ENCODE measurements at regions not wholly inside any gene's neighbourhood (a gene's known extent, or its start where the extent isn't known, plus 50 kb on each side); places are given as distances from the start of the nearest gene placed in this dataset.
A peak's percentile ranks its signal among the peaks of the same experiment; 100 is the strongest.
"Not testable (repeated sequence)": the region's sequence is repeated elsewhere in the genome, so short reads cannot be mapped to it uniquely, and the experiment has no call there.

DNA sequence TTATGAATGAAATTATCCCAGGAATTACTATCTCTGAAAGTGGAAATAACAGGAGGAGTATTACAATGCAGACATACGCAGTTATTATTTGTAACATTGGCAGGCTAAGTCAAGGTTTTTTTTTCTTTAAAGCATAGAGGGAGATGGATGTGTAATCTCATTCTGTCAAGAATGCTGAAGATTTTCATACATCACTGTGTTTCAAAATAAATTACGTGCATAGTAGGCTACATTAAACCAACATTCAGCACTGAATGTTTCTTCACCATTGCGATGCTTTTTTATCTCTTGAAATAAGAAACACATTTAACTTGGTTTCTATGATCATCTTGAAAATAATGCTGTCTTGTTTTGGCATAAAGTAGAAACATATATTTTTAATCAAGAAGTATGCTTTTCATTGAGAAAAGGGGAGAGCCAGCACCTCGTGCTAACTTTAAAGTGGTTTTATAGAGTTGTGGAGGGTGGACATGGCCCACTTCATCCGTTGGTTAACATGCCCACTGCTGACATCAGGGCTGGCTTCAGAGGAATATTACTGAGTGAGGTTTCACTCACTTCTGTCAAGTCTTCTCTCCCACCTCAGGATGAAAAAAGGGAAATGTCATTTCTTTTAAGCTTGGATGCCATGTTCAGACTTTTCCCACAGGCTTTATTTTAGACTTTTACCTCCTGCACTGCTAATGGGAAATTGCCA, 203.6 kb upstream of the MEF2C start:
- DNase-seq (ENCODE audit: extremely low read depth in 1 of 11, low read depth in 9 of 11, low spot score in 4 of 11) = no peak

DNA sequence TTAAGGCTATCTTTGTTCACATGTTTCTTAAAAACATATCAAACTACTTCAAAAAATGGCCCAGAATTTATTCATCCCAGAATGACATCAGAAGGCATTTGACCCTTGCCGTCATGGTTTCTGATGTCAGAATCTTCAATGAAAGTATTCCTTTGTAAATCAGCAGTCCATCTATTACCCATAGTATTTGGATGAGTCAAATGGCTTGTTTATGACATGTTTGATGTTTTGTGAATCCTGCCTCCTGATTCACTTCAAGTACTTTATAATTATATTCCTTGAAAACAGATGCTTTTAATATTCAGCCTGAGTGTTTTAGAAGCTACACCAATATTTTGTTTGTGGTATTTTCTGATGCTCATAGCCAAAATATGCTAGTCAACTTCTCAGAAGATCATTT, 200.8 kb upstream of the MEF2C start:
- no peak for DNase-seq (ENCODE audit: extremely low read depth in 1 of 11, low read depth in 9 of 11, low spot score in 4 of 11)

DNA sequence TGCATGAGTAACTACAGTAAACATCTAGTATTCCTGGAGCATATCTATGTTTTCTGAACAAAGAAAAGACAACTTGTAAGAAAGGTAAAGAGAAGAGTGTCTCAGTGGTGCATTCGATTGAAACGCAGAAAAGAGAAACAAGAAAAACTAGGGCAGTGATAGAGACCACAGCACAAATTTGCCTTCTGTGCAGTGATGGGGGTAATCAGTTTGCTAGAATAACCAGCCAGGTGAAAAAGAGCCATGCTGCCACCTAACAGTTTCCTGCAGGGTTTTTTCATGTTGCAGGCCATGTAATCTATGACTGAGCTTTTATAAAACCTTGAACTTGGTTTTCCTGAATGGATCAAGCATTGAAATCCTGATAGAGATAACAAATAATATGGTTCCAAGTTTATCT, 198.4 kb upstream of the MEF2C start:
- DNase-seq (ENCODE audit: extremely low read depth in 1 of 11, low read depth in 9 of 11, low spot score in 4 of 11) = no peak

DNA sequence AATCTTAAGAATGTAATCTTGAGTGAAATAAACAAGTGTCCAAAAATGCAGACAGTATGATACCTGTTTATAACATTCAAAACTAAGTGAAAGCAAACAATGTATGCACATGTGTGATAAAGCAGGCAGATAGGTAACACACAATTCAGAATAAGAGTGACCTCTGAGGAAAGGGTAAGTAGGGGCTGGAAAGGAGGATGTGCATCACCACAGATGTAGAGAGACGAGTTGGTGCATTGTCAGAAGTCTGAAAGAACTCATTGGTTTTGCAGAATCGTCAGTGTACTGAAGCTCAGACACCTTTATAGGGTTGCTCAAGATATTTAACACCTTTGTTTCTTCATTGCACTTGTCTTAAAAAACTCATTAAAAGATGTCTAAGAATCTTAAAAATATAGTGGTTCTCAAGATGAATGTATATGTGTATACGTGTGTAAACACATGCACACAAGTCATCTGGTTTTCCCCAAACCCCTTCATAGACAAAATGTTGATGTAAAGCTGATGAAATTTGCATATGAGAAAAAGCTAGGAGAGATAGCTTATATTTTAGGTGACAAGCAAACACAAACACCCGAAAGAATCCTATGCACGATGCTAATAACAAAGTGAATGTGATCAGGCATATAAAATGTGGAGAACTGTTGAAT, 197.6 kb upstream of the MEF2C start:
- no peak for DNase-seq (ENCODE audit: extremely low read depth in 1 of 11, low read depth in 9 of 11, low spot score in 4 of 11)

DNA sequence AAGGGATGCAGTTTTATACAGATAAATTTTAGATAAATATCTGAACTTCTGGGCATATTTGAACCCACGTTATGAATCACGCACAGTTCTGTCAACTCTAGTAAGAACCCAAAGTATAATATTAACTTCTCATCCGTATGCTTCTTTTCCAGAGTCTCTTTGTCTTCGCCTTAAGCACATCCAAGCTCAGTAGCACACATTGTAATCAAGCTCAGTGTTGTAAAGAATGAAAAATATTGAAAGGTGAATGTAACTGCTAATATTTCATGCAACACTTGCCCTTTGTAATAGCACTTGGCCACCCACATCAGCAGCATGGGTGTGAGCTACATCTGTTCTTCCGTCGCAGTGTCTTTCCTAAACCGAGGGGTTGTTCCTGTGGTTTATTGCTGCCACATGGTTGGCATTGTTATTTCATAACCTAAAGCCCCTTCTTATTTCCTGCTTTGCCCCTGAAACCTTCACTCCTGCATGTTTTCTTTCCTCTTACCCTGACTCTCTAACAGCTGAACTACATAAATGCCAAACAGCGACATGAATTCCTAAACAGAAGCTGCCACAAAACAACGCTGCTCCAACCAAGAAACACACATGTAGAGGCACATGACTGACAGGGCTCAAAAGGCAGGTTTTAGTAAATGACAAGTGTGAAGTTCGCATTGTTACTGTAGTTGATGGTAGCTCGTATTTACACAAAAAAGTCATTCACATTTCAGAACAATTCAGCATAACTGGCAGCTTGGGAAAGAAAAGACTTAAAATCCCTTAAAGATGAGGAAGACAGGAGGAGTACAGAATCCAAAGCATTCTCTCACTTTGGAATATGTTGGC, 190.1 kb upstream of the MEF2C start:
- DNase-seq (ENCODE audit: extremely low read depth in 1 of 11, low read depth in 9 of 11, low spot score in 4 of 11) = no peak

DNA sequence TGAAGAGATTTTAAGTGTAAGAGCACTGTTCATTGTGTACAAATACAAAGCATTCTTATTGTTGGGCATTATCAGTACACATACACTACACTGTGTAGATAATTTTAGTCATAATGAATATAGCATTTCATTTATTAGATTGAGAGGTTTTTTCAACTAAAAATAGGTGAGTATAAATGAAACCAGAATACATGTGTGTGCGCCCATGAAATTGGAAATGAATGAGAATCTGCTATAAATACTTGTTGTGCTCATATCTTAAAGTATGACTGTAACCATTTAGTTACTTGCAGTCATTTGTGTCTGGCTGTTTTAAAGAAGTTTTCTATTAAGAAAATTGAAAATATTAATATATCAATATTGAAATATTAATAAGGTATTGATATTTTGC, 189.0 kb upstream of the MEF2C start:
- DNase-seq (ENCODE audit: extremely low read depth in 1 of 11, low read depth in 9 of 11, low spot score in 4 of 11) = no peak

DNA sequence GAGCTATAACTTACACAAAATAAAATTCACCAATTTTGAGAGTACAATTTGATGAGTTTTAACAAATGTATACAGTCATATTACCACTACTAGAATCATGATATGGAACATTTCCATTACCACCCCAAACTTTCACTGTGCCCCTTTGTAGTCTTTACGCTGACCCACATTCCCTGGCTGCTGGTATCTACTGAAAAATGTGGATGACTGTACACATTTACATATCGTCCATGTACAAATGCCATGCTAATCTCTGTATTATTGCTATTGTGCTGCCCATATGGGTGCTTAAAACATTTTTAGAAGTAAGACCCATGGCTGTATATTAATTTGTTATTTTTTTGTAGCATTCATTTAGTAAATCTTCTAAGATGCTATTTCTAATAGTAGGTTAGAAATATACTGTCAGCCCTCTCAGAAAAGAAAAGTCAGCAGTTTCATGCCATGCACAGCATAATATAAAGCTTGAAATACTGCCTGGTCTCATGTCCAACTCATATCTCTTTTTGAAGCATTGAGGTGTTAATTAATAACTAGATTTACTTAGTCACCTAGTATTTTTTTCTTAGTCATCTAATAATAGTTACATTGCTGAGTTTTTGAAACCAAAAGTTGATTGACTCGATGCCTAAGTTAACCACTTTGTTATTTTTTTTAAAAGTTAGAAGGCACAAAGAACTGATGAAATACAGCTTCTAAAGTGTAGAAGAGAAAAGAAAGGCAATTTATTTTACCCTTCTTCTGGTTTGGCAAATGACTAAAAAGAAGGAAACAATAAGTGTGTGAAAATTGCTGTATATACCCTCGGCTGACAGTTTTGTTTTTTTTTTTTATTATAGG, 188.3 kb upstream of the MEF2C start:
- no peak for DNase-seq (ENCODE audit: extremely low read depth in 1 of 11, low read depth in 9 of 11, low spot score in 4 of 11)

DNA sequence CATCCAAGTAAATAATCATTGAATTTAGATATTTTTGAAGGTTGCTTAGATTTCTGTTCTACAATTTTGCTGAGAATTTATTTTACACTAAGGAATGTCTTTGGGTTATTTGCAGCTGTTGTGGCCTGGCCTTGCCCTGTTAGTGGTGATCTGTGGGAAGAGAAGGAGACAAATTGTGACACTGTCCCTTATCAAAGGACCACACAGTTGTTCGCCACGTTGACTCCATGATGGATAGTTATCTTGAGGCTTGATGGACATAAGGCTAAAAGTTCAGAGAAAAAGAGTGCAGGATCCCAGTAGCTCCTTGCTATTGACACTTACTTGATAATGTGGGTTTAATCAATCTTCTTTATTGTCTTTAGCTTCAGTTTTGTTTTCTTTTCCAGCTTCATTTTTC, 186.6 kb upstream of the MEF2C start:
- no peak for DNase-seq (ENCODE audit: extremely low read depth in 1 of 11, low read depth in 9 of 11, low spot score in 4 of 11)

DNA sequence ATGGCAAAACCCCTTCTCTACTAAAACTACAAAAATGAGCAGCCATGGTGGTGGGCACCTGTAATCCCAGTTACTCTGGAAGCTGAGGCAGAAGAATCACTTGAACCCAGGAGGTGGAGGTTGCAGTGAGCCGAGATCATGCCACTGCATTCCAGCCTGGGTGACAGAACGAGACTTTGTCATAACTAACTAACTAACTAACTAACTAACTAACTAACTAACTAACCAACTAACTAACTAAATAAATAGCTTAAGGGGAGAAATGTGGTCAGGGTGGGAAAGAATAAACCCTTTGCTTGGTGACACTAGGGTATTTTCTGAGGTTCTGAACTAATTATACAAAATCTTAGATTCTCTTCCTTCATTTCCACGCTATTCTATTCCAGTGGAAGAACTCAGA, 184.4 kb upstream of the MEF2C start:
- DNase-seq (ENCODE audit: extremely low read depth in 1 of 11, low read depth in 9 of 11, low spot score in 4 of 11) = no peak

DNA sequence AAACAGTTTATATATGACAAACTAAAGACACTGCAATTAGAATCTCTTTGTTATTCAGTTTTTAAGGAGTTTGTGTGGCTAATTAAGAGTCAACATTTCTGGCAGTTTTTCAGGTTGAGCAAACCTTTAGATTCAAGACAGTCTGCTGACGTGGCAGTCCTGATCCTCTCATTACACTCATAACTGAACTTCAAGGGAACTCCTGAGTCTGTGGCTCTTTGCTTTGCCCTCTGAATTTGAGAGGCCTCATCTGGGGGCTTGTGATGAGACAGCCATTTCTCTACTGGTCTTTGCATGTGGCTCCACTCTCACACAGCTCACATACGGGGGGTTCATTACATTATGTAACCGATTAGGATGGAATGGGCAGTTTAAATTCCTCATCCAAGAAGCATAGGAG, 182.9 kb upstream of the MEF2C start:
- DNase-seq (ENCODE audit: extremely low read depth in 1 of 11, low read depth in 9 of 11, low spot score in 4 of 11) = no peak

DNA sequence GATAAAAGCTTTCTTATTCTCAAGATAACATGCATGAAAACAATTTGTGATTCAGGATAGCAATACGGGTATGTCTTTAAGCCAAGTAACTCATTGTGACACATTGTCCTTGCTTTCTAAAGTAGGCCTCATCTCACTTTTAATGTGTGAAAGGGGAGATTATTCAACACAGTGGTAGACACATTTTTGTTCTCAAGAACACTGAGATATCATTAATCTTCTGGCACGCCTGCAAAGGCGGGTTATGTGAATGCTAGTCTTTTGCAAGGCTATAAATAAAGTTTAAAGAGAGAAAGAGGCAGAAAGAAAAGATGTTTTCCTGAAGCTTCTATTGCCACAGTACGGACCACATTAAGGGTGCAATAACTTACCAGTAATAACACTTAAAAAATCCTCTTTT, 181.8 kb upstream of the MEF2C start:
- DNase-seq (ENCODE audit: extremely low read depth in 1 of 11, low read depth in 9 of 11, low spot score in 4 of 11) = peak in 3 of 11 donors; percentile 9 to 13 (median 12)

DNA sequence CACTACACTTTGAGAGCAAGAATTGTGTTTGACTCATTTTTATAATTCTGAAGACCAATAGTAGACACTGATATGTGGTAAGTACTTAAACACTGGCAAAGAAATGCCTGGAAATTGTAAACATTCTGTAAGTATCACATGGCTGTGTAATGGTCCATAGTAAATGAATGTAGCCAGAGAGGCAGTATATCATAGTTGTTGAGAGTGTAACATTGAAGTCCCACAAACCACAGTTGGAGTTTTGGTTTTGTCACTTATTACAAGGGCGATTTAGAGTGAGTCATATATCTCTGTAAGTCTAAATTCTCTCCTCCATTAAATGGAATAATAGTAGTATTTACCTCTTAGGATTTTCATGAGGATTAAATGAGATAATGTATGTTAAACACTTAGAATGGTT, 181.1 kb upstream of the MEF2C start:
- DNase-seq (ENCODE audit: extremely low read depth in 1 of 11, low read depth in 9 of 11, low spot score in 4 of 11) = peak in 3 of 11 donors; percentile 5 to 17 (median 17)

DNA sequence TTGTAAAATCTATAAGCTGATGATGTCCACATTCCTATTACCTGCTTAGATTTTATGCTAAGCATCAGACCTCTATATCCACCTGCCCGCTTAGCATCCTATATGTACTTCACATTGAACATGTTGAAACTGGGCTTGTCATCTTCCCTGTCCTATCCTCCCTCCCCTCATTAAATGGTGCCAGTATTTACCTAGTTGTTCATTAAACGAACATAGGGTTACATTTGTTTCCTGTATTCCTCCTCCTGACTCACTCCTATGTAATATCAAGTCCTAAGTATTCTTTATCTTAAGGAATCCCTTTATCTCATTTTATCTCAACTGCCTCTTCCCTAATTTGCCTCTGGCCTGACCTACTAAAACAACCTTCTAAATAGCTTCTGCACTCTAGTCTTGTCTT, 177.8 kb upstream of the MEF2C start:
- no peak for DNase-seq (ENCODE audit: extremely low read depth in 1 of 11, low read depth in 9 of 11, low spot score in 4 of 11)

DNA sequence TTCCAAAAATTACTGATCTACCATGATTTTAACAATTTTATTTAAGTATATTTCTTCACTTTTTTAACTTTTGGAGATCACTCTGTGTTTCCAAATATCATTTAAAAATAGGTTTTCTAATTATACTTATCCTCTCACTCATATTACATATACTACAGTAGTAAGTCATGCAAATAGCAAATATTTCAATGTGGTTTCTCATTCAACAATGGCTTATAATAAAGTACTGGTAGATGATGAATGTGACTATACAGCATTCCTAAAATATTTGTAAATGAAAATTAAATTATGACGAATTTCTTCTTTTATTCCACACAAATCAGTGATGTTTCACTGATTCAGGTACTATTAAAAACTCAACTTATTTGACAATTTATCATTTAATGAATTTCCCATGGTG, 176.3 kb upstream of the MEF2C start:
- DNase-seq (ENCODE audit: extremely low read depth in 1 of 11, low read depth in 9 of 11, low spot score in 4 of 11) = no peak

DNA sequence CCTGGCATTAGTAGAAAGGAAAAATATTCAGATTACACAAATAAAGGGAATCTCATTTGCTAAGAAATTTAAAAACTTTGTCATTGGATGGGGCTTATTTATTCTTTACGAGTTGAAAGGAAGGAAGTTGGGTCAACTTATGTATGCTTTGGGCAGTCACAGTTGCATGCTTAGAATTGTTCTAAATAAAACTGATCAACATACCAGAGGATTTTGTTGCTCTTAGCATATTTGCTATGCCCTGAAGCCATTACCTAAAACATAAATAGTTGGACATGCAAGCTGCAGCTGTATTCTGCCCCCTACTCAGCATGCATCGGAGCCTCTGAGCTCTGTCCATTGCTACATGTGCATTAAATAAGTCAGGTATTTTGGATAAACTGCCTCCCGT, 172.7 kb upstream of the MEF2C start:
- no peak for DNase-seq (ENCODE audit: extremely low read depth in 1 of 11, low read depth in 9 of 11, low spot score in 4 of 11)

DNA sequence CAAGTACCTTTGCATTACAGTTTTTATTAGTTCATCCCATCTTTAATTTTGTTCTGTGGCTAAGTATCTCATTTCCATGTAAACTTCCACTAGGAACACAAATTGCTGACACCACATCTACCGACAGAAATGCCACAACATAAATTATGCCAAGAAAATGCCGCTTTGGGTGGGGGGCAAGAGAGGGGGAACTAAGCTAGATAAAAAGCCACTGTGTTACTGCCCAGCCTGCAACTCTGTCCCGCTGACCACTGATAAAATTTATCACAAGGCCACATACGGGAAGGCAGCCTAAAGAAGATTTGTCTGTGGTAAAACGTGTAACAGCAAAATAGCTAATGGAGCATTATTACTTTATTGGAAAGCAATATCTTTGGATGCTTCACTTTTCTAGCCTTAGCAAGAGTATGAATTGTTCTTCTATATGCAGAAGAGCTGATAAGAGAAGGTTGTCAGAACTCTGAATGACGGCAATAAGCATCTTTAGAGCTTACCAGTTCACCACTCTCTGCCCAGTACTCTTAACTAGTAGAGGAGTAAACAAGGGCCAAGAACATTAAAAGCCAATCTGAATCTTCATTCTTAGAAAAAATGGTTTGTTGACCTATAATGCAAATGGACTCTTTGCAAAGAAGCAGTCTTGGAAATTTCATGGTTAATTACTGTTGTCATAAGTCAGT, 172.2 kb upstream of the MEF2C start:
- DNase-seq (ENCODE audit: extremely low read depth in 1 of 11, low read depth in 9 of 11, low spot score in 4 of 11) = no peak

DNA sequence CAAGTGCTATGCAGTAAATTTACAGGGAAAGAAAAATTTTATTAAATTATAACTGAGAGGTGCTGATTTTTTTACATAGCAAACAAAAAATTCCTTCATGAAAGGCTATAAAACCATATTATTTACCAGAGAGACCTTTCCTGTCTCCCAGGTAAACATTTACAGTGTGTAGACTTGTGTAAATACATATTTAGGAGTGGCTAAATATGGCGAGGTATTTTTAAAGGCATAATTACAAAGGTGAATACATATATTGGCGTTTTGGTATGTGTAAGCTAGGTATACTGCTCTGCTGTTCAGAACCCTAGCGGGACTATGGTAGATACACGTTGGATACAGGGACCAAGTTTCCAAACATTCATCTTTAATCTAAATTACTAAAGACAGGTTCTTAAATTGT, 170.6 kb upstream of the MEF2C start:
- no peak for DNase-seq (ENCODE audit: extremely low read depth in 1 of 11, low read depth in 9 of 11, low spot score in 4 of 11)

DNA sequence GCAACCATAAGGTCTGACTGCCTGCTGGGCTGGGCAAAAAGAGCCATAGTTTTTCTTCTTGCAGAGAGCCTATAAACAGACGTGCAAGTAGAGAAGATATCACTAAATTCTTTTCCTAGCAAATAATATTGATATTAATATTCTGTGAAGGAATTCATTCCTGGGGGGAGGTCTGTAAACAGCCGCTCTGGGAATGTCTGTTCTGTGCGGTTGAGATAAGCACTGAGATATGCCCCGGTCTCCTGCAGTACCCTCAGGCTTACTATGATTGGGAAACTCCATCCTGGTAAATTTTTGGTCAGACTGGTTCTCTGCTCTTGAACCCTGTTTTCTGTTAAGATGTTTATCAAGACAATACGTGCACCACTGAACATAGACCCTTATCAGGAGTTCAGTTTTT, 167.1 kb upstream of the MEF2C start:
- DNase-seq (ENCODE audit: extremely low read depth in 1 of 11, low read depth in 9 of 11, low spot score in 4 of 11) = not testable (repeated sequence)

DNA sequence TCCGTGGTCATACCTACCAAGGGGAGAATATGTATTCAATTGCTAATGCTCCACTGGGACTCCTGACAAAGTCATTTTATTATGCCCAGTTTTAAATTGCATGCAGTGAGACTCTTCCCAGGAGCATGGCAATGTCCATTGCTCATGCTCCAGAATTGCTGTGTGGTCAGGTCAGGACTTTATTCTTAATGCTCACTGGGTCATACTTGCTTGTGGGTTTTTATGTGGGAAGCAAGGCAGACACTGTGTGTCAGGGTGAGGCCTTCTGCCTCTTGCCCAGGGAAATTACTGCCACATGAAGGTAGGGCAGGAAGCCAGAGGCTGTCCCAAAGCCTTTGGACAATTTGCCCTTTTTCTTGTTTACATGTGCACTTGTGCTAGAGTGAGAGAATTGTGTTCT, 164.6 kb upstream of the MEF2C start:
- no peak for DNase-seq (ENCODE audit: extremely low read depth in 1 of 11, low read depth in 9 of 11, low spot score in 4 of 11)

All from renal cortex interstitium (tissue), 11 donors.